Caco-2 (cell line): ENCODE measurements at regions not wholly inside any gene's neighbourhood (a gene's known extent, or its start where the extent isn't known, plus 50 kb on each side); places are given as distances from the start of the nearest gene placed in this dataset.

Experiments used
- BruUV-seq: library from RNA; stranded (reverse); fragments of 400-500 nt; replicated peaks from 2 replicates; lab custom pipeline; 2021; lab: Mats Ljungman, UMichigan
- CTCF ChIA-PET: fragments of 300-600 bp; sonication (Branson Sonifier 250); formaldehyde crosslinking; loops from one replicate; lab custom pipeline; 2022; ENCODE audit warnings: antibody characterized with exemption; lab: Charles Lee
- POLR2A ChIA-PET: fragments of 300-600 bp; sonication (Branson Sonifier 250); formaldehyde crosslinking; loops from one replicate; lab custom pipeline; 2022; ENCODE audit warnings: antibody characterized with exemption; lab: Charles Lee
- DNase-seq, 2 experiments: peaks; one replicate each; pipeline versions ENCODE4 v3.0.0 to v3.0.0-alpha.2; 2020 to 2022
- H3K27me3 ChIP-seq: replicated peaks from 2 replicates; pipeline ENCODE4 v1.6.0; 2011; ENCODE audit warnings: low read length; ENCODE audit not compliant: control insufficient read depth, insufficient read depth
- H3K36me3 ChIP-seq: 2 replicates; pipeline ENCODE4 v1.5.1; 2011; ENCODE audit warnings: low read length; ENCODE audit not compliant: control insufficient read depth, insufficient read depth
- H3K4me1 ChIP-seq: fragments of 250-450 bp; sonication (Bioruptor Pico); 2 replicates; pipeline ENCODE4 v1.5.1; 2020; ENCODE audit warnings: mild to moderate bottlenecking
- H3K4me3 ChIP-seq: 2 replicates; pipeline ENCODE4 v1.5.1; 2011; ENCODE audit warnings: low read depth, mild to moderate bottlenecking, control low read depth, low read length
- H3K9me3 ChIP-seq: fragments of 250-450 bp; sonication (Bioruptor Pico); 2 replicates; pipeline ENCODE4 v1.5.1; 2020; ENCODE audit warnings: mild to moderate bottlenecking, moderate library complexity
- H3K27ac Mint-ChIP-seq: one replicate; pipeline ENCODE4 v1.8.0; 2022; ENCODE audit warnings: mixed read lengths; ENCODE audit not compliant: unreplicated experiment
- H3K27me3 Mint-ChIP-seq: one replicate; pipeline ENCODE4 v1.8.0; 2022; ENCODE audit warnings: mixed read lengths; ENCODE audit not compliant: insufficient read depth, unreplicated experiment
- H3K36me3 Mint-ChIP-seq: one replicate; pipeline ENCODE4 v1.8.0; 2022; ENCODE audit warnings: mild to moderate bottlenecking, mixed read lengths; ENCODE audit not compliant: insufficient read depth, unreplicated experiment
- H3K4me1 Mint-ChIP-seq: one replicate; pipeline ENCODE4 v1.8.0; 2022; ENCODE audit warnings: low read depth, mixed read lengths; ENCODE audit not compliant: unreplicated experiment
- H3K4me3 Mint-ChIP-seq: one replicate; pipeline ENCODE4 v1.8.0; 2022; ENCODE audit warnings: mild to moderate bottlenecking, moderate library complexity, mixed read lengths; ENCODE audit not compliant: unreplicated experiment
- H3K9me3 Mint-ChIP-seq: one replicate; pipeline ENCODE4 v1.8.0; 2022; ENCODE audit warnings: mixed read lengths; ENCODE audit not compliant: unreplicated experiment
- intact Hi-C: fragments of 100-400 bp; cut with micrococcal nuclease; formaldehyde crosslinking; loops from one replicate; pipeline ENCODE4 v1.10.0; 2022; ENCODE audit not compliant: unreplicated experiment
- TF ChIP-seq, protein P1 (sequence below), 2 experiments: fragments of 200-600 bp in 1 of 2; IDR thresholded peaks; 1 replicate in 1 of 2; 2 replicates in 1 of 2; pipeline versions ENCODE4 v1.5.1 to v1.8.0; 2011 to 2022; ENCODE audit warnings: antibody characterized with exemption in 1 of 2, control low read depth in 1 of 2, inconsistent platforms in 1 of 2, low read depth in 1 of 2, low read length in 1 of 2, mild to moderate bottlenecking in 1 of 2, moderate library complexity in 1 of 2; ENCODE audit not compliant: insufficient read depth in 1 of 2, severe bottlenecking in 1 of 2, unreplicated experiment in 1 of 2

DNA sequence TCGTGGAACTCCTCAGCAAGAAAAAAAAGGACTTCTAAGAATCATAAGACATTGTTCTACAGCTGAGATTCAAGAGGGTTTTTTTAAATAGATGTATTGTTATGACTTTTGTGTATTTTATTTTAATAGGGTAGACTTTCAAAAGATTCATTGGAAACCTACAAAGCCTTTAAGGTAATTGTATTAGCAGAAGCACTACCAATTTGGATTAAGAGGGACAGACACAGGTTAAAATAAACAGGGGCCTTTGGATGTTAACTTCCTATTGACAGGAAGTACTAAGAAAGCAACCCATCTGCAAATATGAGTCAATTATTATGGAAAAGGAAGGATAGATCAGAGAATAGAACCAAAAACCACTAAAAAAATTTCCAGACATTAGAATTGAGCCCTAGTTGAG lies 153.5 kb downstream of the HDGFL1 start:
- intact Hi-C loops = no loop called here
- no peaks in the 10 kb centered on the region for H3K27me3 Mint-ChIP-seq
- peaks cover 10% of the 10 kb centered on the region for H3K9me3 Mint-ChIP-seq
- no peak overlapping the region for H3K4me3 ChIP-seq
- no peaks in the 10 kb centered on the region for H3K4me1 Mint-ChIP-seq
- TF ChIP-seq, protein P1, sequence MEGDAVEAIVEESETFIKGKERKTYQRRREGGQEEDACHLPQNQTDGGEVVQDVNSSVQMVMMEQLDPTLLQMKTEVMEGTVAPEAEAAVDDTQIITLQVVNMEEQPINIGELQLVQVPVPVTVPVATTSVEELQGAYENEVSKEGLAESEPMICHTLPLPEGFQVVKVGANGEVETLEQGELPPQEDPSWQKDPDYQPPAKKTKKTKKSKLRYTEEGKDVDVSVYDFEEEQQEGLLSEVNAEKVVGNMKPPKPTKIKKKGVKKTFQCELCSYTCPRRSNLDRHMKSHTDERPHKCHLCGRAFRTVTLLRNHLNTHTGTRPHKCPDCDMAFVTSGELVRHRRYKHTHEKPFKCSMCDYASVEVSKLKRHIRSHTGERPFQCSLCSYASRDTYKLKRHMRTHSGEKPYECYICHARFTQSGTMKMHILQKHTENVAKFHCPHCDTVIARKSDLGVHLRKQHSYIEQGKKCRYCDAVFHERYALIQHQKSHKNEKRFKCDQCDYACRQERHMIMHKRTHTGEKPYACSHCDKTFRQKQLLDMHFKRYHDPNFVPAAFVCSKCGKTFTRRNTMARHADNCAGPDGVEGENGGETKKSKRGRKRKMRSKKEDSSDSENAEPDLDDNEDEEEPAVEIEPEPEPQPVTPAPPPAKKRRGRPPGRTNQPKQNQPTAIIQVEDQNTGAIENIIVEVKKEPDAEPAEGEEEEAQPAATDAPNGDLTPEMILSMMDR (IDR thresholded peaks at IDR 0.05; ENCODE audit: insufficient read depth in 1 of 2, low read depth in 1 of 2, low read length in 1 of 2, severe bottlenecking in 1 of 2, unreplicated experiment in 1 of 2) = no peak
- H3K36me3 ChIP-seq = no peaks in the 10 kb centered on the region
- ChIA-PET POLR2A (no interaction called here), CTCF (no interaction called here)
- H3K27ac Mint-ChIP-seq = no peak overlapping the region
- H3K9me3 ChIP-seq = peaks cover 3% of the 10 kb centered on the region; the same call in 1 of the 2 replicates
- H3K4me3 Mint-ChIP-seq = no peak overlapping the region
- no peaks in the 10 kb centered on the region for H3K36me3 Mint-ChIP-seq
- no peaks in the 10 kb centered on the region for H3K4me1 ChIP-seq
- no peaks in the 10 kb centered on the region for H3K27me3 ChIP-seq
- BruUV-seq = no TSS peak
- DNase-seq = no peak

DNA sequence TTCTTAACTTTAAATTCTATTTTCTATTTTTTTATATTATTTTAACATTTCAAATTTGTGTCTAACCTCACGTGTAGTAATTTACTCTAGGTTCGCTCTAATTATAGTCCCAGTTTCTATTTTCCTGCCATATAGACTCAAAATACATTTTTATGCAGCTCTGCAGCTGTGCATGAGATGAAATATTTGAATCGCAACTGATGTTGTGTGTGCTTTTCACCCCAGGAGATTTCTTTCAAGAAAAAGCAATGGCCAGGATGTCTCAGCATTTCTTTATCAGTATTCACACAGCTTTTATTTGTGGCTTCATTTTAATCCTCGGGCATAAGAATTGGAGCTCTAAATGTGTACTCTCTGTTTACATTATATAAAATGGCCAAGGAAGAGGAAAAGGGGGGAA lies 157.6 kb downstream of the HDGFL1 start:
- H3K36me3 ChIP-seq = no peaks in the 10 kb centered on the region
- no peak overlapping the region for H3K27ac Mint-ChIP-seq
- intact Hi-C loops = no loop called here
- no peaks in the 10 kb centered on the region for H3K27me3 ChIP-seq
- DNase-seq = no peak
- BruUV-seq = no TSS peak
- H3K9me3 Mint-ChIP-seq = peaks cover 10% of the 10 kb centered on the region
- no peaks in the 10 kb centered on the region for H3K4me1 ChIP-seq
- H3K4me1 Mint-ChIP-seq = no peaks in the 10 kb centered on the region
- H3K4me3 Mint-ChIP-seq = no peak overlapping the region
- TF ChIP-seq, protein P1 (IDR thresholded peaks at IDR 0.05; ENCODE audit: insufficient read depth in 1 of 2, low read depth in 1 of 2, low read length in 1 of 2, severe bottlenecking in 1 of 2, unreplicated experiment in 1 of 2) = no peak
- no peaks in the 10 kb centered on the region for H3K36me3 Mint-ChIP-seq
- H3K4me3 ChIP-seq = no peak overlapping the region
- no peaks in the 10 kb centered on the region for H3K27me3 Mint-ChIP-seq
- POLR2A ChIA-PET = interaction anchor here (0.7 kb wide), 1 partner anchor 710 kb away, joined by 3 read pairs; no protein-coding TSS in a partner anchor
- peaks cover 3% of the 10 kb centered on the region; the same call in 1 of the 2 replicates for H3K9me3 ChIP-seq
- CTCF ChIA-PET = no interaction called here

DNA sequence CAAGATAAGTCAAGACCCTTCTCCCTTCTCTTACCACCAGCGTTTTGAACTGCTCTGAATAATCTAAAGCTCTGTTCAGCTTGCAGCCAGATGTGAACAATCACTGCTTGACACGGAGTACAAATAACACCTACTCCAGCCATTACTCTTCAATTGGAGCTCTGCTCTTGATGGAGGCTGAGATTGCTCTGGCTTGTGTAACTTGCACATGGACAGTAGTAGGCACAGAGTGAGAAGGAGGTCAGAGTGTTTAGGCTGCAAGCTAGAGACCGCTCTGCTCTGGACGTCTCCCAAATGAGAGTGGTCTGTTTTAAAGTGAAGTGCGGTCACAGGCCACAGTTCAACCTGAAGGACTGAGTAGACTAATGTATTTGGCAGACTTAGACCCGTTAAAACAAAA lies 158.3 kb downstream of the HDGFL1 start:
- TF ChIP-seq, protein P1 (IDR thresholded peaks at IDR 0.05; ENCODE audit: insufficient read depth in 1 of 2, low read depth in 1 of 2, low read length in 1 of 2, severe bottlenecking in 1 of 2, unreplicated experiment in 1 of 2) = no peak

More for the DNA sequence above, 158.3 kb downstream of the HDGFL1 start:
- POLR2A ChIA-PET = no interaction called here
- H3K9me3 Mint-ChIP-seq = peaks cover 10% of the 10 kb centered on the region
- CTCF ChIA-PET = no interaction called here
- H3K4me1 ChIP-seq = no peaks in the 10 kb centered on the region
- peaks cover 3% of the 10 kb centered on the region; the same call in 1 of the 2 replicates for H3K9me3 ChIP-seq
- H3K36me3 ChIP-seq = no peaks in the 10 kb centered on the region
- H3K27me3 ChIP-seq = no peaks in the 10 kb centered on the region
- no peak overlapping the region for H3K4me3 Mint-ChIP-seq
- no peak overlapping the region for H3K27ac Mint-ChIP-seq
- DNase-seq = no peak
- BruUV-seq = no TSS peak
- H3K4me1 Mint-ChIP-seq = no peaks in the 10 kb centered on the region
- intact Hi-C loops = no loop called here
- H3K36me3 Mint-ChIP-seq = no peaks in the 10 kb centered on the region
- no peak overlapping the region for H3K4me3 ChIP-seq
- H3K27me3 Mint-ChIP-seq = no peaks in the 10 kb centered on the region
